Neuronal stem cell (in vitro differentiated cells): ENCODE measurements at regions not wholly inside any gene's neighbourhood (a gene's known extent, or its start where the extent isn't known, plus 50 kb on each side); places are given as distances from the start of the nearest gene placed in this dataset.

ENCODE experiments used
- DNase-seq: peaks from one replicate; pipeline ENCODE4 v3.0.0-alpha.2; 2013; ENCODE audit warnings: low spot score
- H2AFZ ChIP-seq: one replicate; pipeline ENCODE4 v1.6.1; 2013; ENCODE audit warnings: mild to moderate bottlenecking, low read length, inconsistent platforms
- H2AK5ac ChIP-seq: 2 replicates; pipeline ENCODE4 v1.6.1; 2013; ENCODE audit warnings: low read depth, mild to moderate bottlenecking, inconsistent platforms, low read length, moderate library complexity, mixed read lengths
- H2BK120ac ChIP-seq: 2 replicates; pipeline ENCODE4 v1.6.1; 2013; ENCODE audit warnings: low read depth, mild to moderate bottlenecking, inconsistent platforms, low read length, moderate library complexity, mixed read lengths
- H2BK12ac ChIP-seq: one replicate; pipeline ENCODE4 v1.6.1; 2013; ENCODE audit warnings: low read length, inconsistent platforms
- H2BK15ac ChIP-seq: 2 replicates; pipeline ENCODE4 v1.6.1; 2013; ENCODE audit warnings: mild to moderate bottlenecking, low read length, inconsistent platforms, mixed read lengths
- H2BK5ac ChIP-seq: one replicate; pipeline ENCODE4 v1.6.1; 2013; ENCODE audit warnings: inconsistent platforms, mild to moderate bottlenecking, low read length, moderate library complexity
- H3K14ac ChIP-seq: one replicate; pipeline ENCODE4 v1.6.1; 2013; ENCODE audit warnings: low read length, inconsistent platforms
- H3K18ac ChIP-seq: 2 replicates; pipeline ENCODE4 v1.6.1; 2013; ENCODE audit warnings: low read length, inconsistent platforms
- H3K23ac ChIP-seq: 2 replicates; pipeline ENCODE4 v1.6.1; 2013; ENCODE audit warnings: low read depth, mild to moderate bottlenecking, mixed read lengths, low read length, inconsistent platforms; ENCODE audit not compliant: poor library complexity
- H3K27ac ChIP-seq: replicated peaks from 3 replicates; pipeline ENCODE4 v1.5.1; 2013; ENCODE audit warnings: low read length, inconsistent platforms
- H3K27me3 ChIP-seq, 3 experiments: 2 replicates each; pipeline ENCODE4 v1.6.1; 2013; ENCODE audit warnings: low read length in 3 of 3, mild to moderate bottlenecking in 2 of 3, inconsistent platforms in 1 of 3, low read depth in 1 of 3, mixed read lengths in 1 of 3, moderate library complexity in 1 of 3; ENCODE audit not compliant: control insufficient read depth in 3 of 3, insufficient read depth in 3 of 3
- H3K36me3 ChIP-seq, 2 donors: replicated peaks in 1 of 2; 2 replicates each; pipeline ENCODE4 v1.6.1; 2013; ENCODE audit warnings: low read length in 2 of 2; ENCODE audit not compliant: control insufficient read depth in 2 of 2, insufficient read depth in 2 of 2
- H3K4ac ChIP-seq: 2 replicates; pipeline ENCODE4 v1.6.1; 2013; ENCODE audit warnings: inconsistent platforms, mild to moderate bottlenecking, low read length, moderate library complexity
- H3K4me1 ChIP-seq, 2 donors: 1 replicate in 1 of 2; 2 replicates in 1 of 2; pipeline ENCODE4 v1.6.1; 2013; ENCODE audit warnings: low read length in 2 of 2, low read depth in 1 of 2; ENCODE audit not compliant: control insufficient read depth in 2 of 2, insufficient read depth in 1 of 2
- H3K4me2 ChIP-seq: one replicate; pipeline ENCODE4 v1.6.1; 2013; ENCODE audit warnings: mild to moderate bottlenecking, low read length, inconsistent platforms; ENCODE audit not compliant: insufficient read depth, poor library complexity, severe bottlenecking
- H3K4me3 ChIP-seq, 2 donors: 2 replicates each; pipeline ENCODE4 v1.5.1; 2013; ENCODE audit warnings: low read length in 2 of 2, mild to moderate bottlenecking in 2 of 2, inconsistent platforms in 1 of 2, moderate library complexity in 1 of 2
- H3K79me1 ChIP-seq: one replicate; pipeline ENCODE4 v1.6.1; 2013; ENCODE audit warnings: low read depth, mild to moderate bottlenecking, inconsistent platforms, low read length, moderate library complexity
- H3K9ac ChIP-seq: one replicate; pipeline ENCODE4 v1.6.1; 2013; ENCODE audit warnings: mild to moderate bottlenecking, low read depth, low read length, inconsistent platforms; ENCODE audit not compliant: poor library complexity
- H3K9me3 ChIP-seq, 2 donors: replicated peaks in 1 of 2; 2 replicates each; pipeline versions ENCODE3 to v1.6.1; 2013; ENCODE audit warnings: low read length in 2 of 2, mild to moderate bottlenecking in 2 of 2, inconsistent platforms in 1 of 2, low read depth in 1 of 2, mixed read lengths in 1 of 2, moderate library complexity in 1 of 2; ENCODE audit not compliant: control insufficient read depth in 2 of 2, insufficient read depth in 1 of 2
- H4K8ac ChIP-seq: one replicate; pipeline ENCODE4 v1.6.1; 2013; ENCODE audit warnings: low read depth, mild to moderate bottlenecking, inconsistent platforms, low read length, moderate library complexity
- H4K91ac ChIP-seq: one replicate; pipeline ENCODE4 v1.6.1; 2013; ENCODE audit warnings: low read length, low read depth, mild to moderate bottlenecking, inconsistent platforms; ENCODE audit not compliant: poor library complexity
- WGBS, 2 donors: extraction: QIAGEN DNeasy Blood & Tissue Kit; methylation state at CpG; one replicate each; pipeline ENCODE4 v1.1.7; 2013; ENCODE audit warnings: missing lambda C conversion rate in 2 of 2, mixed read lengths in 1 of 2; ENCODE audit not compliant: insufficient read length in 2 of 2, insufficient replicate concordance in 1 of 2; ENCODE audit errors: extremely low coverage in 2 of 2; 5-methylcytosine and 5-hydroxymethylcytosine counted together

GRCh38 chr1:234927312-234927970 lies 201.2 kb downstream of the TOMM20 start:
- WGBS, 2 donors = no CpG with 5 or more reads among the region's 10 CpGs
- peak overlapping the region; percentile 89 for H3K18ac ChIP-seq
- peaks cover 23 to 28% of the 10 kb centered on the region in 2 donors for H3K4me1 ChIP-seq
- H3K79me1 ChIP-seq = no peaks in the 10 kb centered on the region
- DNase-seq = no peak
- H2BK15ac ChIP-seq = peak overlapping the region; percentile 79
- no peak overlapping the region for H3K4me2 ChIP-seq
- no peaks in the 10 kb centered on the region for H3K36me3 ChIP-seq
- no peak overlapping the region for H3K4me3 ChIP-seq
- H4K91ac ChIP-seq = no peak overlapping the region
- no peak overlapping the region for H4K8ac ChIP-seq
- no peak overlapping the region for H2AFZ ChIP-seq
- no peaks in the 10 kb centered on the region for H3K27me3 ChIP-seq
- peak overlapping the region; percentile 28 for H2BK5ac ChIP-seq
- H2BK120ac ChIP-seq = peak overlapping the region; percentile 63
- H2BK12ac ChIP-seq = no peak overlapping the region
- no peak overlapping the region for H3K23ac ChIP-seq
- no peak overlapping the region for H3K9ac ChIP-seq
- no peaks in the 10 kb centered on the region for H3K9me3 ChIP-seq
- no peak overlapping the region for H3K27ac ChIP-seq
- peak overlapping the region; percentile 74 for H2AK5ac ChIP-seq
- H3K4ac ChIP-seq = no peak overlapping the region
- no peak overlapping the region for H3K14ac ChIP-seq

DNA sequence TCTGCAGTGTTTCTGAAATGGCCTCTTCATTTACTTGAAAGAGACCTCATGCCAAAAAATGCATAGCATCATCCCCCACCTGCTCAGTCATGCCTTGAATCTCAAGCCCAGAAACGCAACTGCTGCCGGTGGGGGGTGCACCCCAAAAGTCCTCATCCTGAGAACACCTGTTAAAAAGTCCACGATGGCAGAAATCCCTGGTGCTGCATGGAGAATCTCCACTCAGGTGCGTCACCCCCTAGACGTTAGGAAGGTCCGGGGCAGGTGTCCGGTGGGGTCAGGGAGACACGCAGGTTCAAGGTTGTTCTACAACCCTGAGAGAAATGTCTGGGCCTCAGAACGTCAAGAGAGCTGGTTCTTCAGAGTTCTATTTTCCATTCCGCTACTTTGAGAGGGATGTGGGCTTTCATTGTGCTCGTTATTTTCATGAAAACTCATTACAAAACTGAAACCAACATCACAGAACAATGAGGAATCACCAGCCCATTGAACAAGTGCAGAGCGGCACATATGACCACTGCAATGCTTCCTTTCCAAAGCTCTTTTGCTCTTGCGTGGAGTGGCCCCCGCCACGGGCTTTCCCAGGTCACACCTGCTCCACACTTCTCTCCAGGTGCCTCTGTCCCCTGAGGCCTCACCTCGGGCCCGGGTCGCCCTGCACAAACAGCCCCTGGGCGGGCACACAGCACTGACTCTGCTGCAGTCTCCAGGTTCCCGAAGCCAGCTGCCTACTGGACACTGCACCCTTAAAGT lies 201.9 kb downstream of the TOMM20 start:
- Histone ChIP-seq H2BK15ac (peak overlapping the region; percentile 79), H3K36me3 (no peaks in the 10 kb centered on the region), H2BK12ac (no peak overlapping the region), H3K4me2 (no peak overlapping the region), H2AK5ac (peak overlapping the region; percentile 74), H2BK5ac (peak overlapping the region; percentile 28), H3K18ac (peak overlapping the region; percentile 89), H3K14ac (peak overlapping the region; percentile 25), H2AFZ (peak overlapping the region; percentile 76), H3K4me3 (no peak overlapping the region), H3K9ac (no peak overlapping the region), H3K9me3 (no peaks in the 10 kb centered on the region), H3K27me3 (no peaks in the 10 kb centered on the region), H4K91ac (no peak overlapping the region), H3K27ac (no peak overlapping the region), H2BK120ac (peak overlapping the region; percentile 63), H3K79me1 (no peaks in the 10 kb centered on the region), H3K4me1 (peaks cover 21 to 25% of the 10 kb centered on the region in 2 donors), H3K4ac (peak overlapping the region; percentile 4), H3K23ac (no peak overlapping the region), H4K8ac (no peak overlapping the region)
- WGBS, 2 donors = no CpG with 5 or more reads among the region's 20 CpGs
- no peak for DNase-seq

- no peak overlapping the region for H3K27ac ChIP-seq
- no peak overlapping the region for H2BK15ac ChIP-seq
- no peak overlapping the region for H3K18ac ChIP-seq
- H2BK120ac ChIP-seq = no peak overlapping the region
- no peak overlapping the region for H4K91ac ChIP-seq
- no peaks in the 10 kb centered on the region for H3K79me1 ChIP-seq
- no peak overlapping the region for H2BK5ac ChIP-seq
- no peak overlapping the region for H3K4ac ChIP-seq
- no peaks in the 10 kb centered on the region for H3K9me3 ChIP-seq
- H3K27me3 ChIP-seq = no peaks in the 10 kb centered on the region
- H3K36me3 ChIP-seq = no peaks in the 10 kb centered on the region
- H2BK12ac ChIP-seq = no peak overlapping the region
- H3K4me3 ChIP-seq = no peak overlapping the region
- peak overlapping the region; percentile 76 for H2AFZ ChIP-seq
- peaks cover 25 to 26% of the 10 kb centered on the region in 2 donors for H3K4me1 ChIP-seq
- no peak overlapping the region for H2AK5ac ChIP-seq
- H3K14ac ChIP-seq = peak overlapping the region; percentile 25
- WGBS, 2 donors = no CpG with 5 or more reads among the region's 4 CpGs
- H3K9ac ChIP-seq = no peak overlapping the region
- no peak overlapping the region for H3K4me2 ChIP-seq
- no peak overlapping the region for H4K8ac ChIP-seq
- DNase-seq = no peak
- no peak overlapping the region for H3K23ac ChIP-seq
These were observed 202.4 kb downstream of the TOMM20 start for GRCh38 chr1:234926264-234926558.

- Histone ChIP-seq H3K23ac (no peak overlapping the region), H3K18ac (no peak overlapping the region), H3K4ac (no peak overlapping the region), H3K36me3 (no peaks in the 10 kb centered on the region), H3K9me3 (peaks cover 0 to 2% of the 10 kb centered on the region in 2 donors), H2BK120ac (no peak overlapping the region), H3K9ac (no peak overlapping the region), H3K4me3 (no peak overlapping the region), H3K14ac (no peak overlapping the region), H2BK5ac (no peak overlapping the region), H4K8ac (no peak overlapping the region), H3K27me3 (no peaks in the 10 kb centered on the region), H3K27ac (peak overlapping the region; percentile 25), H2AFZ (peak overlapping the region; percentile 76), H3K79me1 (no peaks in the 10 kb centered on the region), H3K4me1 (peaks cover 25 to 27% of the 10 kb centered on the region in 2 donors), H2BK15ac (no peak overlapping the region), H2BK12ac (no peak overlapping the region), H3K4me2 (no peak overlapping the region), H2AK5ac (no peak overlapping the region), H4K91ac (no peak overlapping the region)
- no peak for DNase-seq
- WGBS, 2 donors = no CpG with 5 or more reads among the region's 7 CpGs
These were observed 203.0 kb downstream of the TOMM20 start for GRCh38 chr1:234925440-234926263.
